ENCODE measurements at regions not wholly inside any gene's neighbourhood (a gene's known extent, or its start where the extent isn't known, plus 50 kb on each side); places are given as distances from the start of the nearest gene placed in this dataset.

DNA sequence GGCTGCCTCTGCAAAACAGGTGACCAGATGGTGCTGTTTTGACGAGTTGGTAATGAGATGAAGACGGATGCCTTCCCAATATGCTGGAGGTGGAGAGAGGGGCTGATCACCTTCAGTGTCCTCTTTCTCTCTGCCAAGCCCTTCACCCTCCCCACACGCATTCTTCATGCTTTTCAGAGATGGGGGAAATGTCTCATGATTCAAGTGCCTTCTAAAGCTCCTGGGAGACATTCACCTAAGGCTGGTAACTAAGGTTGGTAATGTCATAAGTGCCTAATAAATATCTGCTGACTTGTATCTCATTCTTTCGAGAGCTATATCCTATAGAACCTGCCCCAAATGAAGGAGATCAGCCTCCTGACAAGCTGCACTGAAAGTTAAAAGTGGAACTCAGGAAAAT, 86.2 kb upstream of the MBNL2 start:
- no peak for DNase-seq (ENCODE audit: low spot score)

DNA sequence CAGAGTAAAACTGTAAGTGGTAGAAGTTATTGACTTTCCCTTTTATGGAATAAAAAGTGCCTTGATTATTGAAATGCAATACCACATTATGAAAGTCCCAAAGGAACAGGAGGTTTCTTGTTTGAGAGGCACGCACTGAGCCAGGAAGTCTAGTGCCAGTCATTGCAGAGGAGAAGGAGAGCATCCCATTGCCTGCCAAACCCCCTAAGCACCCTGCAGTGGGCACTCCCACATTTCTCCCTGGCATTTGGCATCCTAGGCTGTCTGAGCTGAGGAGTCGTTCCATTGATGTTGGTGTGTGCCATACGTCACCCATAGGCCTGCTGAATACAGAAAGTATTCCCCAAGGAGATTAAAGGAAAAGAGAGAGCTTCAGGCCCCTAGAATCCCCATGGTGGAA, 85.7 kb upstream of the MBNL2 start:
- DNase-seq (ENCODE audit: low spot score) = no peak

DNA sequence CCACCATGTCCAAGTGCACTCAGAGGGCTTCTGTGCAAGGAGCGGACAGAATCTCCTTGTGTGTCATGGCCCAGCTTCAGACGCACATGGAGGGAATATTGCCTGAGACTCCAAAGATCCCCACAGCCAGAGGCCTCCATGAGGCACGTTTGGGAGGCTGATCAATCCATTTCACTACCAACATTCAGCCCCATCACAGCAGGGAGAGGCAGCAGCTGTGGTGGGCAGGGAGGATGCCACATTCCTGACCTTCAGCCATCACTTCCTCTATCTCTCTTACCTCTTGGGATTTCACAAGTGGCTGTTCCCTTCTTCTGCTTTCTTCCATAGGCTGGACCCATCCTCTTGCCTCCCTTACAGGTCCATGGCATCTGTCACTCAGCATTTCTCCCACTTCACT, 82.4 kb upstream of the MBNL2 start:
- DNase-seq (ENCODE audit: low spot score) = no peak

DNA sequence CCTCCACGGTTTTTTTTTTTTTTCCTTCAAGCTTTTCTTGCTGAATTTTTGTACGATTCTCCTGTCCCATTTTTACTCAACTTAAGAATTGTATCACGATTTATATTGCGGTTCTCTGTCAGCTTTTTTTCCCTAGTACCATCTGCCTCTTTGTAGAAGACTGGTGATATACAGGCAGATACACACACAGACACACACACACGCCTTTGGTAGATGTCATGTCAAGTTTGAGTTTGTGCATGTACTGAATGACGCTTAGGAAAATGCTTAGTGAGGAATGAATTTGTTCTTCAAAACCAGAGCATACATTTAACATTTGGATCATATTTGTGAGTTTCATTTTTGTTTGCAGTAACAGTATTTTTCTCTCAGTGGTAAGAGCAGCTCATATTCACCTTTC, 82.0 kb upstream of the MBNL2 start:
- DNase-seq (ENCODE audit: low spot score) = no peak

DNA sequence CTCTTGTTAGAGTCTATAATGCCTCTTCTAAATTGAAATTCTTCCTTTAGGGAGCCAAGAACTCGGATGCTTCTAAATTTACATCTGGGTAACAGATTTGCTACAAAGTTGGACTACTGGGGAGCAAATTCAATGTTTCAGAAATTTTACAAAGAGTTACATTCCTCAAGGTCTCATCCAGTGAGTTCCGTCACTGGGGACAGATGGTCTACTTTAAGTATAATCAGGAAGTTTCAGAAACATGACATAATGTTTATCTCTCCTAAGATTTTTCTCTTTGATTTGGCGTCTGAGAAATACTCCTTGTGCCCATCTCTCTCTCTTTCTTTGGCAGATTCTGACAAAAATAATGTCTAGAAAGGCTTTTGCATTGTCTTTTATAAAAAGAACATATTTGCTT, 81.5 kb upstream of the MBNL2 start:
- DNase-seq (ENCODE audit: low spot score) = no peak

DNA sequence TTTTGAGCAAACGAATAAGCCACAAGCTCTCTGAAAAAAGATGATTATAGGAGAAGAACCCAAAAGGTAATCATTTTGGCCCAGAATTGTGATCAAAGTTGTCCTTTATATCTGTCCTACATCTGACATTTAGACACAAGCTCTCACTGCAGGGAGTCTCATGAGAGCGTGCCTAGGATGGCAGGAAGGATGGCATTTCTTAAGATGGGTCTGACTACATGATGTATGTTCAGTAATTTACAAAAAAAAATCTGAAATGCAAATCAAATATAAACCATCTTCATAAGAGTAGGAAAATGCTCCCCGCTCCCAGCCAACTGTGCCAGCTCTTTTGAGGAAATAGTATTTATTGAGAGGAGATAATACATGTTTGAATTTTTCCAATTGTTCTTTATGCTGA, 81.0 kb upstream of the MBNL2 start:
- DNase-seq (ENCODE audit: low spot score) = peak; percentile 9

DNA sequence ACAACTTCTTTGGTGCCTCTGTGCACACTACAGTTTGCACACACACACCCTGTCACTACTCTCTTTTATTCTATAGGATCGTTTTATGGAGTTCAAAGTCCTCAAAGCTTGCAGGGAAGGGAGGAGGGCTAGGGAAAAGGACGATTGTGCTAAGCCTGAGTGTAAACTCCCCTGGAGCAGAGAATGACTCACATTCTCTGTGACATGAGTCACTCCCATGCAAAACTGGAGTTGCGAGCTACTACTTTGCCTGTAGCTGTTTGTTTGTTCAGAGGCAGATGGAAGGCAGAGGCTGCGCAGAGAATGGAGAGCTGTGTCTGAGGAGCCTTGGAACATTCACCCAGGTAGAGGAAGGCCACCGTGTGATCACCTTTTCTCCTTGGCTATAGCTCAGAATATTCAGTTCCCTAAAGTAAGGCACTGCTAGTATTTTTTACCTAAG, 80.5 kb upstream of the MBNL2 start:
- peak; percentile 86 for DNase-seq (ENCODE audit: low spot score)

DNA sequence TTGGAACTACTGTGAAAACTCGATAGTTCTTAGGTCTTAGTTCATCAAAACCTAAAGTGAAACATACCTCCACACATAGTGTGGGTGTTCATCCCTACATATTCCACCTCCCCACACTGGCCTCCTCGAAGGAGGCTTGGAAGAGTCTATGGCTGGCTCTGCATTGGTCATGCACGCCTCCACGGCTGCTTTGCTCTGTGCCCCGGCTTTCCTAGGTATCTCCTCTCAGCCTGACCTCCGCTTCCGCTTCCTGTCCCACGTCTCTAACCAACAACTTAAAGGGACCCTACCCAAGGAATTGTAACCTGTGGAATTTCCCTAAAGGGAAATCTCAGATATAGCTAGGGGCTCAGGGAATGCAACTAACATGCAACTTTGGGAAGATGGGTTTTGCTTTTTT, 79.7 kb upstream of the MBNL2 start:
- DNase-seq (ENCODE audit: low spot score) = peak; percentile 71

DNA sequence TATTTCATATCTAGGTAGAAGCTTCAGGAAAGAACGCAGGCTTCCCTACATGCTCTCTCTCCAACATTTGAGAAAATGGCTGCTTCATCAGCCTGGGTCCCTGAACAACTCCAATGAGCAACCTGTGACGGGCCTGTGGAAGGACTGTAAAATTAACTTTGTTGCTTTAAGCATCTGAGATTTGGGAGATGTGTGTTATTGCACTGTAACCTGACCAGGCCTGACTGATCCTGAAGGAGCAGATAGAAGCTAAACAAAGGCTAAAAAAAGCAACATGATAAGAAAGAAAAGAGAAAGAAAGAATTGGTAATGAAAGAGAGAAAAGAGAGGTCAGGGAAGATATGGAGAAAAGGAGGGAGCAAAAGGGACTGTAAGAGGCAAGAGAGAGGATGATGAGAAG, 77.1 kb upstream of the MBNL2 start:
- DNase-seq (ENCODE audit: low spot score) = no peak

DNA sequence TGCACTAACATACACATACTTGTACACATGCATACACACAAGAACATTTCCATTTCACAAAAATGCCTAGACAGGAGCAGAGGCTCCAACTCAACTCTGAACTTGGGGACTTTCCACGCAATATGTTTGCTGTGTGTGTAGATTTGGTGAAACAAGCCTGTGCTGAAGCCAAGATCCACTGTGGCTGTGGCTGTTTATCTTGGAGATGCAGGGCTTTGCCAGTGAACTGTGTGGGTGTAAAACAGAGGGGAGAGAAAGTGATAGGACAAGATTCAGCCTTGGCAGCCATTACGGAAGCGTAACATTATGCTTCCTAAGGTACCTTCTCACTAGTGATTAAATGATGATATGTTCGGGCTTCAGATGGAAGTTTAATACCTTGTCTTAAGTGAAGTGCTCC, 73.2 kb upstream of the MBNL2 start:
- DNase-seq (ENCODE audit: low spot score) = no peak

DNA sequence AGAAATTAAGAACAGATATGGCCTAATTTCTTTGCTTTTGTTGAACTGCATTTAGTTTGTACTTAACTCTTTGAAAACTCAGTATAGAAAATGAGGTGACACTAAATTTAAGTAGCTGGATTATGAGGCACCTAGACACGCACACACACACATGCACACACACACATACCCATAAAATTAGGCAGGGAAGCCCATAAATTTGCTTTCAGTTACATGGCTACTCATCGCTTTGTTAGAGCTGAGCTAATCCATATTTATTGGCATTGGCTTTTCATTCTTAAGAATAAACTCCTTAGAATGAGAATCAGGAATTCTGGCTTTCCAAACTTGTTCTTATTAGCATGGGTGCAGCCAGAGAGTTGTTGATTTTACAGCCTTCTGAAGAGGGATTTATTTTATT, 61.7 kb upstream of the MBNL2 start:
- DNase-seq (ENCODE audit: low spot score) = no peak

DNA sequence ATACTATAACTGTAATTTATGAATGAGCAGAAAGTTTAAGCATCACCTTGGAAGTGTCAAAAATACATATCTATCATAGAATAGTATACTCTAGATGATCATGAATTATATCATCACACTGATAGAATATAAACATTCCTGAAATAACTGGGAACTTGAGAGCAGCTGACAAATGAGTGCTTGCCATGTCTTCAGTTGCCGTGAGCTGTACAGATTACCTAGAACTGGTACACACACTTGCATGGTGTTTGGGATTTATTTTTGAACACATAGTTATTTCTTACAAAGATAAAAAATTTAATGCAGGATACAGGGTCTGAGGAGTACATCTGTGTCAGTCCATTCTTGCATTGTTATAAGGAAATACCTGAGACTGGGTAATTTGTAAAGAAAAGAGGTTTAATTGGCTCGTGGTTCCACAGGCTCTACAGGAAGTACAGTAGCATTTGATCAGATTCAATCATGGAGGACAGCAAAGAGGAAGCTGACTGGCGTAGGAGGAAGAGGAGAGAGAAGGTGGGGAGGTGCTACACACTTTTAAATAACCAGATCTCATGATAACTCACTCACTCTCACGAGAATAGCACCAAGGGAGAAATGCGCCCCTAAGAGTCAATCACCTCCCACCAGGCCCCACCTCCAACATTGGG, 60.4 kb upstream of the MBNL2 start:
- no peak for DNase-seq (ENCODE audit: low spot score)

DNA sequence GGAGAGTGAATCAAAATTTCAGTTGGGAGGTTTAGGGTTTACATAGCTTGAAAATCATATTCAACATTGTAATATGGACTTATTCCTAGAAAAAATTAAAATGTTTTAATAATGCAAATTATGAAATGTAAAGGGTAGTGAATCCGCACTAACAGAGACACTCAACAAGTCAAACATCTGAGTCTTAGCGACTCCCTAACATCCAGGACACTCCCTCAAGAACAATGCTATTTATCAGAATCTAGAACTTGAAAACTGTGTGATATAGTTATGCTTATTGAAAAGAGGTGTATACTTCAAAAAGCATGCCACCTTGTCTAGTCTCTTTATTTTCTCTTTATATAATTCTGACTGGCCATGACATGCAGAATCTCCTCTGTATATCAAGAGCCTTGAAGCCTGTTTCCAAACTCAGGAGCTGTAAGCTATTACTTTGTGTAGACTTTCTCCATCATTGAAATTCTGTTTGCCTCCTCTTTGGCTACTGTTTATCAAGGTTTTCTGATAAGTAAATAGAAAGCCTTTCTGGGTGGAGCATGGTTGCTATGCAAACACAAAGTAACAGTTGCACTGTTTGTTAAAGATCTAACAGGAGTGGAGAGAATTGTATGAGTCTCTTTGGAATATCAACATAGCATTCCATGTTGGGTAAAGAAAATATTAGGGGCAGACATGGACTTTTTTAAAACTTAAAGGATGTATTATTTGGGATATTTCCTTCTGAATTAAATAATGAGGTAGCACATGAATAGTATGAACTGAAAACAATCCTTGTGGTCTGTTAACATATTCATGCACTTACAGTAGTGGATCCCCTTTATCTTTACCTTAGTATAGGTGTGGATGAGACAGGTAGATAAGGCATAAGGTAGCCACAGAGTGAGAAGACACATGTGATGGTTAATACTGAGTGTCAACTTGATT, 56.4 kb upstream of the MBNL2 start:
- DNase-seq (ENCODE audit: low spot score) = no peak

DNA sequence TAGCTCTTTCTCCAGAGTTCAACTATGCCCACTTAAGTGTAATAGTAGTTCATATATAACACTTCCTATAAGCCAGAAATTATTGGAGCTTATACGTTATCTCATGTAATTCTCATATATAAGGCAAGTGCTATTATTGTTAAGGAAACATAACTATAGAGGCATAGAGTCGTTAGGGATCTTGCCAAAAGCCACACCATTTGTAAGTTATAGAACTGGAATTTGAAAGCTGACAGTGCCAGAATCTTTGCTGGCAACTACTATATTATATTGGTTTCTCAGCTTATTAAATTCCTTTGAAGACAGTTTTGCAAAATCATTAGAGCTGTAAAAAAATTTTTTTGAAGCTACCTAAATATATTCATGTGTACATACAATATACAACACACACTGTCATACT, 51.0 kb upstream of the MBNL2 start:
- DNase-seq (ENCODE audit: low spot score) = no peak

All from kidney capillary endothelial cell (primary cell).